Renal cortex interstitium (tissue), 11 donors: ENCODE measurements at regions not wholly inside any gene's neighbourhood (a gene's known extent, or its start where the extent isn't known, plus 50 kb on each side); places are given as distances from the start of the nearest gene placed in this dataset.

Source experiments
- DNase-seq, 11 donors: peaks; one replicate each; pipeline ENCODE4 v3.0.0-alpha.2; 2013; ENCODE audit warnings: low read depth in 9 of 11, low spot score in 4 of 11; ENCODE audit errors: extremely low read depth in 1 of 11

DNA sequence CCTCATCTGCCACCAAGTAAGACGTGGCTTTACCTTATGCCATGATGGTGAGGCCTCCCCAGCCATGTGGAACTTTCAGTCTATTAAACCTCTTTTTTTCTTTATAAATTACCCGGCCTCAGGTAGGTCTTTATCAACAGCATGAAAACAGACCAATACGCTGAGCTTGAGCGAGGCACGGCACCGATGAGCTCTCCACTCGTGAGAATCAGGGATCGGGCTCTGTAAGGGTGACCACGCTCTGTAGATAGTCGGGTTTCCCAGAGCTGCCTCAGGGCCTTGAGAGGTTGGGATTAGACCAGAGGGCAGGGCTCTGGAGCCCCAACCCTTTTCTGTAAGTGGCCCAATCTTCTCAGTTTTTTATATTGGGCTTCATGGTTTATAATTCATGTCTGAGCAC is 360.3 kb upstream of the MYT1L start:
- no peak for DNase-seq

DNA sequence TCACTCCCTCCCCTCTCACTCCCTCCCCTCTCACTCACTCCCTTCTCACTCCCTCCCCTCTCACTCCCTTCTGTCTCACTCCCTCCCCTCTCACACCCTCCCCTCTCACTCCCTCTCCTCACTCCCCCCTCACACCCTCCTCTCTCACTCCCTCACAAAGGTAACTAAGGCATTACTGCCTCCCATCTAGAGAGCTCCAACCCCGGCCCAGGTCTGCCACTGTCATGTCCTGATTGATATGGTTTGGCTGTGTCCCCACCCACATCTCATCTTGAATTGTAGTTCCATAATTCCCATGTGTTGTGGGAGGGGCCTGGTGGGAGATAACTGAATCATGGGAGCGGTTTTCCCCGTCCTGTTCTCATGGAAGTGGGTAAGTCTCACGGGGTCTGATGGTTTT is 359.9 kb upstream of the MYT1L start:
- no peak for DNase-seq

- no peak for DNase-seq
Measured at GRCh38 chr2:2689306-2689705, 358.2 kb upstream of the MYT1L start.

DNA sequence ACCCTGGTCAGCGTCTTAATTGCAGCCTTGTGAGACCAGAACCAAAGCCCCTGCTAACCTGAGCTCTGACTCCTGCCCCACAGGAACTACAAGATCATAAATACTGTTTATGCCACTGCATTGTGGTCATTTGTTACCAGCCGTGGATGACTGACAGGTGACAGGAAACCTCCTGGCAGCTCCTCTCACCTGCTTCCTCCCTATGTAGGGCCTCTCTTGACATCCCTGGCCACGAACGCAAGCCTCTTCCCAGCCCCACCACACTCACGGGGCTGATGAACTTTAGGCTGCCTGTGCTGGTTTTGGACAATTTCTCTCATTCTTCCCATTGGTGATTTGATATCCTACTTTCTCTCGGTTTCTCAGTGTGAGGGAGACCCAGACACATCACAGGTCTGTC is 357.2 kb upstream of the MYT1L start:
- no peak for DNase-seq

DNA sequence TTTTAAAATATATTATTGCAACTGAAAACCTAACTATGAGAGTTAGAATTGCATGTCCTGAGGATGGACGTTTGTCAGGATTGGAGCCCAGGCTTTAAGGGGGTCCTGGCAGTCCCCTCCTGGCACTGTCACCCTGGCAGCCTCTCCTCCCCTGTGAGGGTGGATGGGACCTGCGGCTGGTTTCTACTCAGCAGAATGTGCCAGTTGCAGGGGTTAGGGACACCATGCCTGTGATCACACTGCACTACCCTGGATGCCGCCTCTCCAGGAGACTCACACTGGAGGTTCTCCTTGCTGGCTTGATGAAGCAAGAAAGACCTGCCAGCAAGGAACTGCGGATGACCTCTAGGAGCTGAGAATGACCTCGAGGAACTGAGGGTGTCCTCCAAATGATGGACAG is 356.7 kb upstream of the MYT1L start:
- no peak for DNase-seq

GRCh38 chr2:2686222-2686621 is 355.1 kb upstream of the MYT1L start:
- peak in 1 of 11 donors; percentile 9 for DNase-seq

GRCh38 chr2:2683606-2684224 is 352.6 kb upstream of the MYT1L start:
- DNase-seq, result no peak

GRCh38 chr2:2682700-2683342 is 351.7 kb upstream of the MYT1L start:
- no peak for DNase-seq

DNA sequence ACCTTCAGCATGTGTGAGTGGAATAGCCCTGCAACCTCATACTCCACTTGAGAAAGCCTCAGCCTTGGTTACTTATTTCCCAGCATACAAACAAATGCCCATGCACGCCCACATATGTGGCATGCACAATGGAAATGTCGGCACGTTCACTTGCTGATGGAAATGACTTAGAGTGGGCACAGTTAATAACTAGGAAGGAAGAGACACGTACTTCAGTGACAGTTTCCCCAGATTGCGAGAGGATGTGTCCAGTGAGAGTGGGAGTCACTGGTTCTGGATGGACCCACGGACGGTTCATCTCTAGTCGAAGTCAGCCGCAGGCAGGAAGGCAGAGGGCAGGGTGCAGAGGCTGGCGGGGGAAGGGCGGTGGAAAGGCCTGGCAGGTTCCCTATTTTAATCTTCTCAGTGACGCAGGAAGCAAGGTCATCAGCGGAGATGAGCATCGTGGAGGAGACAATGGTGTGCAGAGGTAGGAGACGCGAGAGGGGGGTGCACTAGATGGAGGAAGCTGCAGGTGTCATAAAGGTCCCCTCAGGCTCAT is 350.7 kb upstream of the MYT1L start:
- peak in 2 of 11 donors; percentile 26 to 51 for DNase-seq

- DNase-seq, result no peak
Measured at GRCh38 chr2:2681085-2681484, 350.0 kb upstream of the MYT1L start.

- no peak for DNase-seq
Measured at GRCh38 chr2:2674831-2675230, 343.8 kb upstream of the MYT1L start.

- no peak for DNase-seq
Measured at GRCh38 chr2:2673406-2673805, 342.3 kb upstream of the MYT1L start.

- no peak for DNase-seq
Measured at GRCh38 chr2:2672249-2672648, 341.2 kb upstream of the MYT1L start.

DNA sequence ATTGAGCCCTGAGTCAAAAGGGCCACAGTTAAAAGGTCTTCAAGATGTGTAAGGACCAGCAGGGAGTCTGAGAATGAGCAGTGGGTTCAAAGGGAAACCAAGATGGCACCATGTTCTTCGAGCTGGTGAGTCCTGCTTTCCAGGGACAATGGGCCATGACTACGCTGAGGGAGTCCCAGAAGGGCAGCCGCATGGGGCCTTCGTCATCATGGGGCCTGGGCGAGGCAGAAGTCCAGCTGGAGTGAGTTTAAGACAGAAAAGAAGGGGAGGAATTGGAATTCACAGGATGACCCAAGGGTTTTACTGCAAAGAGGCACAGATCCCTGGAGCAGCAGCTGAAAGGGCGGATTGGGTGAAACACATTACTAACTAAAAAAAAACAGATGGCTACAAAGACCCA is 340.8 kb upstream of the MYT1L start:
- DNase-seq, result no peak

GRCh38 chr2:2669316-2669715 is 338.2 kb upstream of the MYT1L start:
- DNase-seq, result no peak

DNA sequence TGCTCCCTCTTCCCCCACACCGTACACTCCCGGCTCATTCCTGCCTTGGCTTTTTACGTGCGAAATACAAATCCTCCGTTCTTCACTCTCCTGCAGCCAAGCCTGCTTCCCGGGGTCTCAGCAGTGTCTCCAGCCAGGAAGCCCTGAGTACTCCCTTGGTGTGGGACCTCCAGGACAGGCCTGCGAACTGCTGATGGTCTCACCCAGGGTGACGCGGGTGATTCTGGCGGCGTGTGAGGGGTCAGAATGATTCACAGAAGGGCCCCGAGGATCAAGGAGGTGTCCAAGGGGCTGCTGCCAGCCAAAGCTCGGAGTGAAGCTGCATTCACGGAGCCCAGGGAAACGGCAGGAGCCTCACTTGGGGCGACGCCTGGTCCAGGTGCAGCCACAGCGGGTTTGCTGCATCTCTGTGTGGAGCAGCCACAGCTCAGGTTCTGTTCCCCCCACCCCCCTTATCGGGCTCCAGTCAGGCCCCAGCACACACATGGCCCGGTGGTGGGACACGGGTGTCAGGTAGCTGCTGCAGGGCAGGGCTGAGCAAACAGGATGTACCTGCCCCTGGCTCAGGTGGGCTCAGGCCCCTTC is 337.7 kb upstream of the MYT1L start:
- DNase-seq, result no peak

DNA sequence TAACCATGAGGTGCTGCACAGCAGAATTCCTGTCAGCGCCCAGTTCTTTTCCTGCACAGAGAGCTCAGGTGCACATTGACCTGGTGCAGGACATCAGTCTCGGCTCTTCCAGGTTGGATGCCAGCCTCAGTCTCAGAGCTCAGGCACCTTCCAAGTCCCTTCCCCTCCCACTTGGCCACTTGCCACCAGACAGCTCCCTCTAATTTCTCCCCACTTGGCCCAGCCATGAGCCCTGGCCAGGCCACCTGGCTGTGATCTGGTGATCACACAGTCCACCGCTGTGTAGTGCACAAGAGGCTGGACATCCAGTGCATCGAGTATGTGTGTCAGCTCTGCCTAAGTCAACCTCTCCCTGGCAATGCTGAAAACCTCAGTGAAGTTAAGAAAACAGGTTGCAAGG is 336.6 kb upstream of the MYT1L start:
- DNase-seq, result no peak

- DNase-seq, result no peak
Measured at GRCh38 chr2:2665834-2666133, 334.7 kb upstream of the MYT1L start.

DNA sequence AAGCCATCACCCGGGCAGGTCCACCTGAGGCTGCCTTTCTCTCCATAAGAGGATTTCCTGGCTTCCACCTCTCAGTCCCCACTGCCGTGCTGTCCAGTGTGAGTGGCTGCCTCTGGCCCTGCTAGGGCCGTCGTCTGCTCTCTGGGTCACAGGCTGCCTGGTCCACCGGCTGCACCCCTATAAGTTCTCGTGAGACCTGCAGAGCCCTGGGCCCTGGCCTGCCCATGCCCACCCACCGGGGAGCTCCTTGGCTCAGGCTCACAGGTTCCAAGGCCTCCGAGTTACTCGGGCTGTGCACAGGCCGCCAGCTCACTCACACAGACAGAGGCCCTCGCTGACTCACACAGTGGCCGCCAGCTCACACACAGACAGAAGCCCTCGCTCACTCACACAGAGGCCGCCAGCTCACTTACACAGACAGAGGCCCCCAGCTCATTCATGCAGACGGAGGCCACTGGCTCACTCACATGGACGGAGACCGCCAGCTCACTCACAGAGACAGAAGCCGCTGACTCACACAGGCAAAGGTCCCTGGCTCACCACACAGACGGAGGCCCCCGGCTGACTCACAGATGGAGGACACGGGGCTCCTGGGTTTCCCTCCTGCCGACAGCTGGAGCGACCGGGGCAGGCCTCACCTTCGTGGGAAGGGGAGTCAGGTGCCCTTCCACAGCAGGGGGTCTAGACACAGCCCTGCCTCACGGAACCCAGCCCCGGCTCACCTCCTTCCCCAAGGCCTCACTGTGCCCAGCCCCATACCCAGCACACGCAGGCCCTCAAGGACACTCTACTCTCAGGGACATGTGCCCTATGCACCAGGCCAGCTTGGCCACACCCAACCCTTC is 334.1 kb upstream of the MYT1L start:
- DNase-seq, result no peak
